Stomach (tissue), 4 donors: ENCODE measurements at regions not wholly inside any gene's neighbourhood (a gene's known extent, or its start where the extent isn't known, plus 50 kb on each side); places are given as distances from the start of the nearest gene placed in this dataset.

ENCODE experiments used
- CTCF ChIP-seq, 7 experiments: fragments of 450-650 bp in 4 of 7; fragments of 200-600 bp in 3 of 7; sonication (generic) in 3 of 7; IDR thresholded peaks; one replicate each; pipeline ENCODE4 v1.5.1; 2016 to 2019; ENCODE audit warnings: antibody characterized with exemption in 7 of 7, control low read depth in 2 of 7, mild to moderate bottlenecking in 1 of 7
- POLR2A ChIP-seq, 4 donors: fragments of 450-650 bp; IDR thresholded peaks; one replicate each; pipeline ENCODE4 v1.6.1; 2016; ENCODE audit warnings: antibody characterized with exemption in 4 of 4, control low read depth in 2 of 4, mild to moderate bottlenecking in 1 of 4, moderate library complexity in 1 of 4
- POLR2AphosphoS5 ChIP-seq, 3 donors: sonication (generic); formaldehyde crosslinking; IDR thresholded peaks; one replicate each; pipeline ENCODE4 v1.6.1; 2016; ENCODE audit warnings: antibody characterized with exemption in 3 of 3

- TF ChIP-seq CTCF (IDR thresholded peaks at IDR 0.05) = no peak
- TF ChIP-seq POLR2AphosphoS5 (IDR thresholded peaks at IDR 0.05) = no peak
- TF ChIP-seq POLR2A (IDR thresholded peaks at IDR 0.05) = no peak
Observed at GRCh38 chrX:22433292-22434070, 160.8 kb downstream of the CBLL2 start.
